ENCODE measurements at regions not wholly inside any gene's neighbourhood (a gene's known extent, or its start where the extent isn't known, plus 50 kb on each side); places are given as distances from the start of the nearest gene placed in this dataset.

- no peak for DNase-seq
These were observed 189.3 kb downstream of the KCNA5 start for GRCh38 chr12:5232826-5233500.

- no peak for DNase-seq
These were observed 192.5 kb downstream of the KCNA5 start for GRCh38 chr12:5236022-5236640.

- no peak for DNase-seq
These were observed 189.5 kb upstream of the NTF3 start for GRCh38 chr12:5242440-5242839.

- no peak for DNase-seq
These were observed 188.9 kb upstream of the NTF3 start for GRCh38 chr12:5243014-5243413.

- no peak for DNase-seq
These were observed 187.4 kb upstream of the NTF3 start for GRCh38 chr12:5244513-5244972.

DNA sequence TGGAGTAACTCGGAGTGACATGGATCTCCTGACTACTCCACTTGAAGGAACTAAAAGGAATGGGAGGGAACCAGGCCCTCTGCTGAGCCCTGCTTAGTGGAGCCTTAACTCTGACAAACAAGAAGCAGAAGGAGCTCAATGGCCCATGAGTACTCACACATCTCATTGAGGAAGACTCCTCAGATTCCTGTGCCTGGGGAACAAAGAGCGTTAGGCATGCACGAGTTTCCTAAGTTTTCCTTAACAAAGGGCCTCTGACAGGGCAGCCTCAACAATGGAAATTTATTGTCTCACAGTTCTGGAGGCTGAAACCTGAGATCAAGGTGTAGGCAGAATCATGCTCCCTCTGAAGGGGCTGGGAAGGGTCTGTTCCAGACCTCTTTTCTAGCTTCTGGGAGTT, 185.7 kb upstream of the NTF3 start:
- no peak for DNase-seq

DNA sequence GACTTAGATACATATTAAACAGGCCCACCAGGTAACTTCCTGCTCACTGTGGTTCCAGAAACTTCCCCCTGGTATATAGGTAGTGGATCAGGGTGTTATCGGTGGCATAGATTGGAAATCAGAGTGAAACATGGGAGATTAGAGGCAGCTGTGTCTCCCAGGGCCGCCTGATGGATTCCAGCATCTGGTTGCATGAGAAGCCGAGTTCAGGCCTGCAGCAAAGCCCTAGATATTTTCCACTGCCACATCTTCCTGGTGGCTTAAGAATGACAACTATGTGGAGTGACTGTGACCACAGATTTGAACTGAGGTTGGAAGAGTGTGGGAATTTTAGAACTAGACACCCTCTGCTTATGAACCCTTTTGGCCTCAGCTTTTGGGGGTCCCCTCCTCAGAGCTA, 184.8 kb upstream of the NTF3 start:
- no peak for DNase-seq

GRCh38 chr12:5248230-5248629, 183.7 kb upstream of the NTF3 start:
- no peak for DNase-seq

GRCh38 chr12:5248999-5249526, 182.8 kb upstream of the NTF3 start:
- no peak for DNase-seq

GRCh38 chr12:5251092-5251491, 180.8 kb upstream of the NTF3 start:
- no peak for DNase-seq

GRCh38 chr12:5251786-5252185, 180.1 kb upstream of the NTF3 start:
- DNase-seq = no peak

DNA sequence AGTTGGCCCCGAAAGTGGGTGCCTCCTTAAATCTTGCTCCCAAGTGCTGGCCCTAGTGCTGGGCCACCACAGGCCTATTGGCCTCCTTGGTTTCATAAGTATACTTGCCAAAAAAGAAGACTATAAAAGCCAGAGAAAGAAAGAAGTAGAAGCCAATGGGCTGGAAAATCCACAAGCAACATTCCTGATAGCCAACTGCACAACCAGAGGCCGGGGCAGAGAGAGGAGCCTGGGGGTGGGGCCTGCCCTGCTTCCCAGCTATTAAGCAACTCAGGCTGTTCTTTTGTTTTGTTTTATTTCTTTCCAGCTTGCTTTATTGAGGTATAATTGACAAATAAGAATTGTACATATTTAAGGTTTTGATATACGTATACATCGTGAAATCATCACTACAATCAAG, 177.2 kb upstream of the NTF3 start:
- DNase-seq = no peak

DNA sequence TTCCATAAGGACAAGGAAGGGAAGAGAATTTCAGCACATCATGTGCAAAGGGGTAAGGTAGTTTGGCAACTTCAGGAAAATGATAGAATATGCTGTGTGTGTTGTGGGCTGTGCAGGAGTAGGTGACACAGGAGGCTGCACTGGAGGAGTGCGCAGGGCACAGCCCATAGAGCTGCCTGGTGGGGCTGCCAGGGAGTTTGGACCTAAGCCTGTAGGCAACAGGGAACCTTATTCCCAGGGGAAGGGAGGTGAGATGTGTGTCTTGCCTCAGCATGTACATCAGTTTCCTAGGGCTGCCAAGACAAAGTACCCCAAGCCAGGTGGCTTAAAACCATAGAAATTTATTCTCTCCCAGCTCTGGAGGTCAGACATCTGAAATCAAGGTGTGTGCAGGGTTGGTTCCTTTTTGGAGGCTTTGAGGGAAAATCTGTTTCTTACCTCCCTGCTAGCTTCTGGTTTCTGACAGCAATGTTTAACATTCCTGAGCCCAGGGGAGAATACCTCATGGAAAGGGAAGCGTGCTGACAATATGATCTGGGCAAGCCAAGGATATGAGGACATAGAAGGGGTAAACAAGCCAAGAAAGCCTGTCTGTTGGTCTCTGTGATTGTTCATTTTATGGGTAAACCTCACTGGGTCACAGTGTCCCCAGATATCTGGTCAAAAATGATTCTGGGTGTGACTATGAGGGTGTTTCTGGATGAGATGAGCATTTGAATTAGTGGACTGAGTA, 174.0 kb upstream of the NTF3 start:
- DNase-seq = no peak

DNA sequence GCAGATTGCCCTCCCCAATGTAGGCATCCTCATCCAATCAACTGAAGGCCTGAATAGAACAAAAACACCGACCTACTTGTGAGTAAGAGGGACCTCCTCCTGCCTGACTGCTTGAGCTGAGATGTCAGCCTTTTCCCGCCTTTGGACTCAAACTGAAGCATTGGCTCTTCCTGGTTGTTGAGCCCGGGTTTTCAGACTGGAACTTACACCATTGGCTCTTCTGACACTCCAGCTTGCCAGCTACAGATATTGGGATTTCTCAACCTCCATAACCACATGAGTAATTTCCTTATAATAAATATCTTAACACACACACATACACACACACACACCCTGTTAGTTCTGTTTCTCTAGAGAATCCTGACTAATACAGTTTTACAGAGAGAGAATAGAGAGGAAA, 173.4 kb upstream of the NTF3 start:
- no peak for DNase-seq

DNA sequence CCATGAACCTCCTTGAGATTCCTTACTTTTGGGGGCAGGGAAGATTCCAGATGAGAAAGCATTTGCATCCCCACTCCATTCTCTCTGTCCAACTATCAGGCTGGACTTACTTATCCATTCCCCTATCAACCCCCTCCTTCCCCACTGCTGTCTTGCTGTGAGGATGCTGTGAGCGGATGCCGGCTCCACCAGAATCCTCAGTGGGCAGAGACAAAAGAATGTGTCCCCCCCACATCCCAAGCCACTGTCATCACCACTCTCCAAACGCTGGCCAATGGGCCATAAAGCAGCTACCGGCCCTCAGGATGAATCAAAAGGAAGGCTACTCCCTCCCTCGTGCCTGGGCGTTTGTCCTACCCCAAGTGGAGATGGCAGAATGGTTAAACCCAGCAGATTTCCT, 173.0 kb upstream of the NTF3 start:
- no peak for DNase-seq

GRCh38 chr12:5259523-5259922, 172.4 kb upstream of the NTF3 start:
- DNase-seq = no peak

- DNase-seq = no peak
These were observed 171.8 kb upstream of the NTF3 start for GRCh38 chr12:5260086-5260485.

DNA sequence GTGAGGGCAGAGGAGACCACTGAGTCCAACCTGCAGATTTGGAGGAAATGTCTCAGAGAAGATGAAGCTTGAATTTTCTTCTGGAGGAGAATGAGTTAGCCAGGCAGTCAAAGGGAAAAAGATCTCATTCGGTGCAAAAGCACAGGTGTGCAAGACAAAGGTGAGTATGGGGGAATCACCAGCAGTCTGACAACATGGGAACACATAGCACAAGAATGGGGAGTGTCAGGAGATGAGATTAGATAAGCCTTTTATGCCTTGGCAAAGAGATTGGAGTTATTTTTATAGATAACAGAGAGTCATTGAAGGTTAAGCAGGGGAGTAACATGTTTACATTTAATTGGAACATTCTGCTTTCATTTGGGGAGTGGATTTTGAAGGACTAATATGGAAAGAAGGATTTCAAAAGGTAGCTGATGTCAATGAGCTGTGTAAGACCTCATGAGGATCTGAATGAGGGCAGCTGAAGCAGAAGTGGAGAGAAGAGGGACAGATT, 171.3 kb upstream of the NTF3 start:
- no peak for DNase-seq

- DNase-seq = no peak
These were observed 169.5 kb upstream of the NTF3 start for GRCh38 chr12:5262450-5262849.

- DNase-seq = no peak
These were observed 169.0 kb upstream of the NTF3 start for GRCh38 chr12:5262885-5263284.

DNA sequence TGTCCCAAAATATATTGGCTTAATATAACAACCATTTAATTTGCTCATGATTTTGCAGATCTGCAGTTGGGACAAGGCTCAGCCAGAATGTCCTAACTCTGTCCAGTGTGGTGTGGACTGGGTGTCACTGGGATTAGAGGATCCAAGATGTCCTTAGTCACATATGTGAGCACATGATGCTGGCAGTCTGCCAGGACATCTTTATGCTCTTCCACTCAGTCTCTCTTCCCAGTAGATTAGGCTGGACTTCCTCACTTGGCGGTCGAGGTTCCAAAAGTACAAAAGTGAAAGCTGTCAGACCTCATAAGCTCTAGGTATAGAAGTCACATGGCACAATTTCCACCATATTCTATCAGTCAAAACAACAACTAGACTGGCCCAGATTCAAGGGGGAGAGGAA, 167.9 kb upstream of the NTF3 start:
- DNase-seq = no peak

DNA sequence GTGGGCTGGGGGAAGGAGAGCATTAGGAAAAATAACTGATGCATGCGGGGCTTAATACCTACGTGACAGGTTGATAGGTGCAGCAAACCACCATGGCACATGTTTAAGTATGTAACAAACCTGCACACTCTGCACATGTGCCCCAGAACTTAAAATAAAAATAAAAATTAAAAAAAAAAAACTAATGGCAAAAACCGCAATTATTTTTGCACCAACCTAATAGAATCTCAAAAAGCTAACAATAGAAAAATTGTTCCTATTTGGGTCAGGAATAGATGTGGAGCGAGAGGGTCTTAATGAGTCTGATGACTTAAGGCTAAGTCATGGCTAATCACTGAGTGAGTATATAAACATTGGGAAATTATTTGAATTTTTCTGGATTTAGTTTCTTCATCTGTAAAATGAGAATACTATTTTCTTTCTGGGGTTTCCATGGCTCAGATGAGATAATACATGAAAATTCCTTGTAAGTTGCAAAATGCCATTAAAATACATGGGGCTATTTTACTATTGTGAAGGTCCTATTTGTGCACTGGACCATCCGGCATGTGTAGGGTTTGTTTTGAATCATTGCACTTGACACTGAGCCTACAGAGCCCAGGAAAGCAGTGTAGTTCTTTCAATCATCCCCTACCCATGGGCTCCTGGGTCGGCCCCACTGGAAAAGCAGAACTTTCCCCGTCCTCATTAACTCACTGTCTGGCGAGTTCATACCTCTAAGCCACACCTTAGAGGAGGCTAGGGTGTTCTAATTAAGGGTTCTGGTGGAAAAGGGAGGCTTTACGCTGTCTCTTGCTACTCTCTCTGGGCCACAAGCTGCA, 164.1 kb upstream of the NTF3 start:
- no peak for DNase-seq

All from hippocampal formation (tissue), 2 donors.